Urothelium cell line (cell line): ENCODE measurements at regions not wholly inside any gene's neighbourhood (a gene's known extent, or its start where the extent isn't known, plus 50 kb on each side); places are given as distances from the start of the nearest gene placed in this dataset.
"Not testable (repeated sequence)": the region's sequence is repeated elsewhere in the genome, so short reads cannot be mapped to it uniquely, and the experiment has no call there.

Experiments used
- DNase-seq: peaks from one replicate; pipeline ENCODE4 v3.0.0; 2011; ENCODE audit warnings: low spot score, mixed read lengths
- FAIRE-seq: peaks from 2 replicates; lab custom pipeline; 2011; peaks lifted over from hg19 to GRCh38; lab: Jason Lieb, UNC

DNA sequence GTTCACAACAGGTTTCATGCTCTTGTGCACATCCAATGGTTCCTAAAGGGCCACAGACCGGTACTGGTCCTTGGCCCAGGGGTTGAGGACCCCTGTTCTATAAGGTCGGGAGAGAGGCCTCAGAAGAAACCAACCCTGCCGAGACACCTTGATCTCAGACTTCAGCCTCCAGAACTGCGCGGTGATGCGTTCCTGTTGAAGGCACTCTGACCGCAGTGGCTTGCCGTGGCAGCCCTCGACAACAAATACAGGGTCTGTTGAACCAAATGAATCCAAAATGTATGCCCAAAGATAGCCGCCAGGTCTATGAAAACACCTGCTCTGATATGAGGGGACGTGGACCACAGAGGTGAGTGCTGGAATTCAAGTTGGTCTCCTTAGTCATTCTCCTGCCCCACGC, 389.8 kb downstream of the SEC14L1 start:
- DNase-seq, result no peak
- no peak for FAIRE-seq

DNA sequence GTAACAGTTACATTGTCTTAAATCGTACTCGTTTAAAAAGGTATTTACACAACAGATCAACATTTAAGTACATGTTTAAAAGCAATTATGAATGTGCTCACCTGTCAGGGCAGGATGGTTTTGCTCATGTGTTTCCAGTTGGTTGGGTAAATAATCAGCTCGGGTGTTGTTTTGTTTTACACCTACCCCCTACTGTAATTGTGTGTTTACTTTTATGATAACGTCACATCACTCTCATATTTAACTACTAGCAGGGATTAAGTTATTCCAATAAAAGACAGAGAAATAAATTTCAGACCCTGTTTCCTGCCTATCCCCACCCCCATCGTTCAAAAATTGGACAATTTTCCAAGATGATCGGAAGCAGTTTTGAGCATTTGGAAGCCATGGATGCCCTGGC, 390.2 kb downstream of the SEC14L1 start:
- DNase-seq (no peak), FAIRE-seq (peak; percentile 74)

DNA sequence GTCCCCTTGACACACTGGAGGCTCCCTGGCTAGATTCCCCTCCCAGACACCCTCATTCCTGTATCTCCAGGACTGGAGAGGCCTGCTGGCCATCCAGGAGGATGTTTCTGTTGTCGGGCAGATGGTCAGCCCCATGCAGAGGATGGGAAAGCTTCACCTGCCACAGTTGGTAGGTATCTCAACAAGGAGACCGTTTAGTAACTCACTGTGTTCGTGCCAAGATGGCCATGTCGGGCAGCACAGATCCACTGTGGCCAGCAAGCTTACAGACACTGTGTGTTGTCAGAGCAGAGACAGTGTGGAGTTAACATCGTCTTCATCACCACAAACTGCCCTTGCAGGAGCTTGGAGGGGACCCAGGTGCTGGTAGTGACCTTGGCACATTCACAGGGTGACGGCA, 390.9 kb downstream of the SEC14L1 start:
- no peak for FAIRE-seq
- no peak for DNase-seq

DNA sequence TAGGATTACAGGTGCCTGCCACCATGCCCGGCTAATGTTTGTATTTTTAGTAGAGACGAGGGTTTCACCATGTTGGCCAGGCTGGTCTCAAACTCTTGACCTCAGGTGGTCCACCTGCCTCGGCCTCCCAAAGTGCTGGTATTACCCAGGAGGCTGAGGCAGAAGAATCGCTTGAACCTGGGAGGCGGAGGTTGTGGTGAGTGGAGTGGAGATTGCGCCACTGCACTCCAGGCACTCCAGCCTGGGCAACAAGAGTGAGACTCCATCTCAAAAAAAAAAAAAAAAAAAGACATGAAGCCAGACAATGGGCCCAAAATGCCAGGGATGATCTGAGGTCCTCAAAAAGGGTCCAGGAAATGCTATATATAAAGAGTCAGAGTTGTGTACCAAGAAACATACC, 392.9 kb downstream of the SEC14L1 start:
- DNase-seq, result not testable (repeated sequence)

DNA sequence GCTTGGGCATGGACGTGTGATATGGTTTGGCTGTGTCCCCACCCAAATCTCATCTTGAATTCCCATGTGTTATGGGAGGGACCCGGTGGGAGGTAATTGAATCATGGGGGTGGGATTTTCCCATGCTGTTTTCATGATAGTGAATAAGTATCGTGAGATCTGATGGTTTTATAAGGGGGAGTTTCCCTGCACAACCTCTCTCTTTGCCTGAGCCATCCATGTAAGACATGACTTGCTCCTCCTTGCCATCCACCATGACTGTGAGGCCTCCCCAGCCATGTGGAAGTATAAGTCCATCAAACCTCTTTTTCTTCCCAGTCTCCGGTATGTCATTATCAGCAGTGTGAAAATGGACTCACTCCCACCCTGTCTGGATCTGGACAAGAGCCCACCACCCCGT, 393.4 kb downstream of the SEC14L1 start:
- DNase-seq (no peak), FAIRE-seq (no peak)

More for the DNA sequence above, 392.9 kb downstream of the SEC14L1 start:
- not testable (repeated sequence) for FAIRE-seq

DNA sequence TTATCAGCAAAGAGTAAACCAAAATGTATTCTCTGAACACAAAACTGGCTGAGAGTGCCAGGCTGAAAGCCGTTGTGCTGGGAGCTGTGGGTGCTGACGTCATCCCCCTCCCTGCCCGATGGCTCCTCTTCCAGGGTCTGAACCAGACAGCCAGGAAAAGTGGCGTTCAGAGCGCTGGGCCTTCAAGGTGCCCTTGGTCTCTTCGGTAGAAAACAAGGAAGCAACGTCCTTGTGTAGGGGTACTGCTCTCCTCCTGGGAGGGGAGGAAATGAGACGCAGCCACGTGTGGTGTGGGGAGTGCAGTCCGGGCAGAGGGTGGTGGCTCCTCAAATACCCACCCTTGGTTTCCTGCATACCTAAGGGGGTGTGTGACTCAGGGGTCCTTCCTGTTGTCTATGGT, 394.7 kb downstream of the SEC14L1 start:
- DNase-seq, result peak; percentile 70
- peak; percentile 9 for FAIRE-seq

DNA sequence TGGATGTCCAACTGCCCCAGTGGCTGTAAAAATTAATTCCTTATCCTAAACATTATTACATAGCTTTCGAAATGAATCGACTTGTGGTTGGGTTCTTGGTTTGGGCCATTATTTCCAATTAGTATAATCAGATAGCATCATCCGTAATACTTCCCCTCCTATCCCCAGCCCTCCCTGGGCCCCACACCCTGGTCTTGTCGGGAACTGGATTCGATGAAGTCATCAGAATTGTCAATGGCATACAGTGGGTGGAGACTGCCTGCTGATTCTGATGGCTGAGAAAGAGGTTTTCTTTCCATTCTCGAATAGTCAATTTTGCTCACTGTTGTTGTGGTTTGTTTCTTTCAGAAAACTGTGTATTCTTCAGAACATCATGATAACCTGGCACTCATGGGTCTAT, 395.1 kb downstream of the SEC14L1 start:
- no peak for FAIRE-seq
- DNase-seq, result peak; percentile 52

DNA sequence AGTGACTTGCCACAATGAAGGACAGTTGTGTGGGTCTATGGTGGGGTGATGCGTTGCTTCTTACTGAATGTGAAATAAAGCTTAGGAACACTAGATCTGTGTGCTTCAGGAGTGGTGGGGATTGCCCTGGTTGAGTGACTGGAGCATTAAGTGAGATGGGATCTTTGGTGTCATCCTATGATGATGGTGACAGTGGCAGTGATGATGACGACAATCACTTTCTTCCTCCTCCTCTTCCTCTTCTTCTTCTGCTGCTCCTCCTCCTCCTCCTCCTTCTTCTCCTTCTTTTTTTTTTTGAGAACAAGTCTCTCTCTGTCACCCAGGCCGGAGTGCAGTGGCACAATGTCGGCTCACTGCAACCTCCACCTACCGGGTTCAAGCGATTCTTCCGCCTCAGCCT, 396.8 kb downstream of the SEC14L1 start:
- FAIRE-seq (no peak), DNase-seq (no peak)

DNA sequence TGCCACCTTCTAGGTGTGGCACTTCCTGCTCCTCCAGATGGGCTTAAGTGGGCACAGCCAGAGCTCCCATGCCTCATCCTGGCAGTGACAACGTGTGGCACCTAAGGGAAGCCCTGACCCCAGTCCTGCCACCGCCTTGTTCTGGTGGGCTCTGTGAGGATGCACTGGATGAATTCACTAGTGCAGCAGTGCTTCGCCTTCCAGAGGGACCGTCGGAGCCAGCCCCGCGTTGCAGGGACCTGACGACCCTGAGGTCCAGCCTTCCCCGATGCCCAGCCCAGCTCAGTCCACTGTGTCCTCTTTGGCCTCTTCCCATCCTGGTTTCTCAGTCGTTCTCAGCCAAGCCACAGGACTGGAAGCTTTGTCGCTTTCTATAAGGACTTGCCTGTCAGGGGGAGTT, 399.8 kb downstream of the SEC14L1 start:
- FAIRE-seq (peak; percentile 66), DNase-seq (no peak)

DNA sequence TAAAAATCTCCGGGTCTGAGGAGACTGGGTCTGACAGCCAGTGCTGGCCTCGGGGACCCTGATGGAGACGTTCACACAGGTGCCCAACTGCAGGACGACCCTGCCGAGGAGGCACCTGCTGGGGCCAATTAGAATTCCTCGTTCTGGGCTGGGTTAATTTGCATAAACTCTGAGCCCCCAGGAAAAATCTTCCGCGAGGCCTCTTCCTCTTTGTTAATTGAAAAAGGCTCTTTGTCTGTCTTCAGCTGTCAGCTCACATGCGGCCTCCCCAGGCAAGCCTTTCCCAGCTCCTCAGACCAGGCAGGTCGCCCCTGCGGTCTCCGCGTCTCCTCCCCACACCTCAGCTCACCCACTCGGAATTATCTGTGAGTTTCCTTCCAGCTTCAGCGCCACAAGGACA, 400.2 kb downstream of the SEC14L1 start:
- no peak for DNase-seq
- no peak for FAIRE-seq

DNA sequence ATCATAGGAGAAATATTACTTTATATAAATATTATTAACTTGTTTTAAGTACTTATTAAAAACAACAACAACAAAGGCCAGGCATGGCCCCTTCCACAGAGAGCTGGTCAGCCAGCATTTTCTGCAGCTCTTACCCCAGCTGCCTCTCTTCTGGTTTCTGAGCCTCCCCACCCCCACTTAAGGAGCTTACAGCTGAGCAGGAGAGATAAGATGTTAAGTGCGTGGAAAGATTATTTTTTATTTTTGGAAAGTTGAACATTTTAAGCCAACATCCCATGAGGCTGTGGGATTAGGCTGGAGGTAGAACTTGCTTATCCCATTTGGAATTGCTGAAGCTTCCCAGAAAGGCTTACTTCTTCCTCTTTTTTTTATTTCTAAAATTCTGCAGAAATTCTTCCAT, 401.2 kb downstream of the SEC14L1 start:
- DNase-seq, result no peak
- no peak for FAIRE-seq

DNA sequence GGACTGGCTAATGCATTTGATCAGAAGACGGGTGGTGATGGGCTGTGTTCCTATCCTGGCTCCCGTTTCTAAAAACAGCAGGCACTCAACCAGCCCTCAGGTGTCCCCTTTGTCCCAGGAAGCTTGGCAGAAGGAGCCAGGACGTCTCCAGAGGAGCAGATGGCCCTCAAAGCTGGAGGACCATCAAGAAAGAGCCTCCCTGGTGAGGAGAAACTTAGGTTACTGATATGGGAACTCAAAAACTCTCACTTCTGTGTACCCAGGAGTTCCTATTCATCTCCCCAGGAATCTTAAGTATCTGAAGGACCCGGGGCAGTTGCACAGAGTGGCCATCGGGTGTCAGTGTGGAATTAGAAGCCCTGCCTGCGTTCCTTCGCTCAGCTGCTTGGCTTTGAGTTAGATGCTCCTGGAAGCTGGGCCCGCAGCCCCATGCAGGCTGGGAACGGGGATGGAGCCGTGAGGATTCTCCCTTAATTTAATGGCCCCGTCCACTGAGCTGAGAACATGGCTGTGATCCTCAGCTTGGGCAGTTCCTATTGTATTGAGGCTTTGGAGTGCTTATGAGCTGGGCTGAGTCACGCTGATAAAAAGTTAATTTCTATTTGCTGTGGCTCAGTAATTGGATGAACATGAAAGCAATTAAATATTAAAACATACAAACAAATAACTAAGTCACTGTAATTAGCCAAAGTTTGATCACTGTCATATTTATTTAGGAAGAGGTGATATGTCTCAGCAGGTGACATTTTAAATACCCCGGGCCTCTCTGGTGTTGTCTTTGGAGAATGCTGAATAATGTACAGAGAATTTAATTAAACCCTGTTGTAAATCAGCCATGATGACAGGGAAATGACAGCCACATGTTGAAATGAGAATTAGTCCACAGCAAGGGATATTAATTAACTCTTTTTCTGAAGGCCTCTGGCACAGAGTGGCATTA, 402.1 kb downstream of the SEC14L1 start:
- peak; percentile 89 for DNase-seq
- FAIRE-seq, result no peak

DNA sequence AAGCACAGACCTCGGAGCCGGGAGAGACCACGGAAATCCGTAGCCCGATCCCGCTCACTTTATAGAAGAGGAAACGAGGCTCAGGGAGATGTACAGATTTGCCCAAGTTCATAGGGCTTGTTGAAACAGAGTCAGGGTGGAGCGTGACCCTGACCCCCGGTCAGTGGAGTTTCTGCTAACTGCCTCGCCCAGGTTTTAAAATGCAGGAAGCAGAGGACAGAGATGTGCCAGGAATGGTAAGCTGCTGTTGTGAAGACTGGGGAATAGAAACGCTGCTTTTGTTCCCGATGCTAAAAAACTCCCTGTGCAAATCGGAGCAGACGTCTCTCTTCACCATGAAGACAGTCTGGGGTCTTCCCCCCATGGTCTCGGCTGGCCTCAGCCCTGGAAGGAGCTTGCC, 403.0 kb downstream of the SEC14L1 start:
- FAIRE-seq (no peak), DNase-seq (no peak)

DNA sequence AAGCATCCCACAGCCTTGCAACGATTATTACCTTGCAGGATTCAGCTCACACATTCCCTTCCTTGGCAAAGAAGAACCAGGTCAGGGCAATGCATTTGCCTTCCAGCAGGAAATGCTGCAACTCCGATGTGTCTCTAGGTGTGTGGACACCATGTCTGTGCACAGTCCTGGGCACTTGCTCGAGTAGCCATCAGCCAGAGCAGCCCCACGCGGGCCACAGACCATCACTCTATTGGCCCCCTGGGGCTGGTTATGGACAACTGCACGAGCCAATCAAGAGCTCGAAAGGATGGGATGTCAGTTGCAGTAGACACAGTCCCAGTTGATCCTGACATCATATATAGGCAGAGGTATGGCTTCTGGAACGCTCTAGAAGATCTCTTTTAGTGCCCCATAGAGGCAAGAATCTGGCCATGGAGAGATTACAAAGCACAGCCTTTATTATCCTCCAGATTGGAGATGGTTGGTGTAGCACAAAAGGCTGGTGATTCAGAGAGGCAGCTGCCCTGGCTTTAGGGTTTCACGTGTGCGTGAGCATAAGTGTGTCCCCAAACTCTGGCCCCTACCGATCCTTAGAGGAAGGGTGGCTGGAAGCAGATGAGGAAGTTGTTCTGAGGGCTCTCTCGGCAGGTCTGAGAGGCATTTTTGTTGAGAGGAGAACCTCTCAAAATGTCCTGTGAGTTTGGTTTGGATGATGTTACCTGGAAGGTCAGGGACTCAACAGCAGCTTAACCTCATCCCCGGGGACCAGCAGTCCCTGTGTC, 403.8 kb downstream of the SEC14L1 start:
- FAIRE-seq (no peak), DNase-seq (no peak)

DNA sequence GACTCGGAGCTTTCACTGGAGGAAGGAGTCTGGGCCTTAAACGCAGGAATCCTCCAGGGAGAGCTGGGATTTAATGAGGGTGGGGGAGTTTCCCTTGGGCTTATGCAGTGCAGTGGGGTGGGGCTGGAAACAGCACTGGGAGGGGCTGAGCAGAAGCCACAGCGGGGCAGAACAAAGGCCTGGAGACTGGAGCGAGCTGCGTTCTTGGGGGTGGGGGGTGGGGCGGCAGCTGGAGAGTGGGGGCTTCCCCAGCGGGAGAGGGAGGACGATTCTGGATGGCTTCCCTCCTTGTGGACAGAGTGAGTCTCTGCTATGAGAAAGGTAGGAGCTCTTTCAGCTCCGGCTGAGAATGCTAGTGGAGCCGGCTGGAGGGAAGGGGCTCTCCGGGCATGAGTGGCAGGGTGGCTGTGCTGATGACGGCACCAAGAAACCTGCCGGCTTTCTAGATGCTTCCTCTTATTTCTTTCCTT, 406.0 kb downstream of the SEC14L1 start:
- peak; percentile 60 for DNase-seq
- FAIRE-seq, result no peak

DNA sequence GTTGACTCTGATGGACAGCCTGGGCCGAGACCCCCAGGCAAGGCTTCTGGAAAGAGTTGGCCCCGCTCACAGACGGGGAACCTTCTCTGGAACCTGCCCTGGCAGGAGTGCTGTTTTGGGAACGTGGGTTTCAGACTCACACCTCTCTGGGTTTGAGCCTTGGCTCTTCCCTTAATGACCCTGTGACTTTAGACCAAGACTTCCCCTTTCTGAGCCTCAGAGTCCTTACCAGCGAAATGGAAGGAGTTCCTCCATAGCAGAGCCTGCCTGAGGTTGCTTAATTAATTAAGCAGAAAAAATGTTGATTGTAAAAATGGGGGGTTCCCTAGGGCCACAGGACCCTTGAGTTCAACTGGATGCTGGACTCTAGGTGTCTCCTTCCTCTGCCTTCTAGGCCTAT, 408.2 kb downstream of the SEC14L1 start:
- no peak for DNase-seq
- no peak for FAIRE-seq

DNA sequence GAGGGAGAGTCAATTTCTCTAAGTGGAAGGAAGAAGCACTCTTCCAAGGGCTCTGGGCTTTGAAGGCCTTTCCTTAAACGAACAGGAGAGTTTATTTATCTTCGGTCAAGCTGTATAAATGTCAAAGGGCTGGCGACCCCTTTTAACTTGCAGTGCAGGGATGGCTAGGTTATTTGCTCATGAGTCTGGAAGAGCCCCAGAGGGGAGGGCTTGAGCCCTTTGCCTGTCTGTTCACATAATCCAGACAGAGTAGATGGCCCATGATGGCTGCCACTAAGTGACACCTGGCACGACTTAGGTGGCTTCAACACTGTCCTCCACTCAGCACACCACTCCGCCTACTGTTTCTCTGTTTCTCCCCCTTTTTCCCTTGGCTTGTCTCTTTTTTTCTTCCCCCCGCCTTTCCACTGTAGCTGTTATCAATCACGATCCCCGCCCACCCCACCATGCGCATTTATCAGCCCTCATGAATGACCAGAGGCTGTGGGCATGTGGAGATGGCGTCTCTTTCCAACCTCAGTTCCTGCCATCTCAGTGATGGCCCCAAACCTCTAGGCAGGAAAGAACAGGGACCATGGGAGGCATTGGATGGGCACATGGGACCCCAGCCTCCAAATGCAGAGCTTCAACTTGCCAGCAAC, 408.7 kb upstream of the TNRC6C start:
- DNase-seq, result no peak
- FAIRE-seq, result no peak

DNA sequence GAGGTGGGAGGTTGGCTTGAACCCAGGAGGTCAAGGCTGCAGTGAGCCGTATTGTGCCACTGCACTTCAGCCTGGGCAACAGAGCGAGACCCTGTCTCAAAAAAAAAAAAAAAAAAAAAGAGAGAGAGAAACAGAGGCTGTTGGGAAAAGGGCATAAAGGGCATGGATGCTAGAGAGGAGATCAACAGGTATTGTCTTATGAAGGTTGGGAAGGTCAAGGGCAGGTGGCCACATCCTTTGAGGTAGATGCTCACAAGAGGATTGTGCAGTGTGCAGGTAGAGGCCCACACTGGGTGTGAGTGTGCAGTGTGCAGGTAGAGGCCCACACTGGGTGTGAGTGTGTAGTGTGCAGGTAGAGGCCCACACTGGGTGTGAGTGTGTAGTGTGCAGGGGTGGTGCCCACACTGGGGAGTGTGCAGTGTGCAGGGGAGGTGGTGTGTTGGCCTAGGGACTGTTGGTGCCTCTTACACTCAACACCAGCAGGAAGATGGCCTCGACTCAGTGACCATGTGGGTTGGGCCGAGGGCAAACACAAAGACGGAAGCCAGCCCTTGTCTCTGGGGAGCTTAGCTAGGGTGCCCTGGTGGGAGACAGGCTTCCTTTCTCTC, 404.9 kb upstream of the TNRC6C start:
- DNase-seq, result no peak
- FAIRE-seq, result peak; percentile 84

DNA sequence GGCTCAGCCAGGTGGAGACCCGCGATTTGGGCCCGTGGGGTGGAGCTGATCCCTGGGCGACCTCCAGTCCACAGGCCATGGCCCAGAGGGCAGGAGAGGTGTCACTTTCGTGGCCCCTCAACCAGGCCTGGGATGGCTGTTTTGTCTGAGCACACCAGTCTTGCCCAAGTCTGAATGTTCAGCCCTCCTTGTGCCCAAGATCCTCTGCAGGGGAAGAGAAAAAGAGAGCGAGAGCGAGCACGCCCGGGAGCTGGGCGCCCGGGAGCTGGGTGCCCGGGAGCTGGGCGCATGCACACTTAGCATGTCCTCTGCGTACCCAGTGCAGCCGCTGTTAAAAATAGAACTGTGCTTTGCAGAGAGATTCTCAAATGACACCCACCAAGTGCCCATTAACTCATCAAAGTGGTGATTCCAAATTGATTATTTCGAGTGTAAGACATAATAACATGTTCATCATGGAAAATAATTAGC, 403.3 kb upstream of the TNRC6C start:
- no peak for FAIRE-seq
- no peak for DNase-seq

DNA sequence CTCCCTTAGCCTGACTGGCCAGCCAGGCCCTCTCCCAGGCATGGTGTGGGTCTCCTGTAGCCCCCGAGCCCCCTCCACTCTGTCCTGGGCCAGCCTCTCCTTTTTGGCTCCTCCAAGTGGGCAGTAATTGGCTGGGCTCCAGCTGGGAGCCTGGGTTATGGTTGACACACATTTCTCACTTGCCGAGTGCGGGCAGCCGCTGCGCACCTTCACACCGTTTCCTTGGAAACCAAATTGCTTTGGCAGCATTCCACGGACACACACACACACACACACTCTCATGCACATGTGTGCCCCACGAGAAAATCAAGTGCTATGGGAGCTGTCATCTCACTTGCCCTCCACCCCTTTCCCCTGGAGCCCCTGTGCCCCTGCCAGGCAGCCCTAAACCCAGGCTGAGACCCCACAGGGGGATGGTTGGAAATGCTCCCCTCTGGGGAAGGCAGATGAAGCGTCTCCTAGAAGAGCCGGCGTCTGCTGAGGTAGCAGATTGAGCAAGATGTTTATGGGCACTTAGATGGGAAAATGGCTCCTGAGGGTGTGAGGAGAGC, 402.7 kb upstream of the TNRC6C start:
- FAIRE-seq, result peak; percentile 95
- DNase-seq, result peak; percentile 81
